Esophagus squamous epithelium (tissue), 5 donors: ENCODE measurements at regions not wholly inside any gene's neighbourhood (a gene's known extent, or its start where the extent isn't known, plus 50 kb on each side); places are given as distances from the start of the nearest gene placed in this dataset.

Experiments used
- DNase-seq: peaks from one replicate; lab custom pipeline; 2025; lab: John Stamatoyannopoulos, UW
- H3K27ac ChIP-seq, 4 donors: fragments of 200-600 bp; sonication (generic); one replicate each; pipeline ENCODE4 v1.5.1; 2016 to 2019; ENCODE audit warnings: mild to moderate bottlenecking in 1 of 4
- H3K27me3 ChIP-seq, 4 donors: fragments of 200-600 bp; sonication (generic); 1 replicate in 3 of 4; 2 replicates in 1 of 4; pipeline versions ENCODE4 v1.5.1 to v1.6.0; 2017 to 2021; ENCODE audit warnings: antibody characterized with exemption in 1 of 4
- H3K36me3 ChIP-seq, 3 donors: fragments of 200-600 bp; sonication (generic); one replicate each; pipeline ENCODE4 v1.5.1; 2016 to 2019
- H3K4me1 ChIP-seq, 3 donors: fragments of 200-600 bp; sonication (generic); one replicate each; pipeline ENCODE4 v1.5.1; 2017 to 2019
- H3K4me3 ChIP-seq, 4 donors: fragments of 200-600 bp; sonication (generic); 1 replicate in 3 of 4; 2 replicates in 1 of 4; pipeline ENCODE4 v1.5.1; 2016 to 2019; ENCODE audit warnings: mild to moderate bottlenecking in 2 of 4, moderate library complexity in 1 of 4
- H3K9me3 ChIP-seq, 3 donors: fragments of 200-600 bp; sonication (generic); one replicate each; pipeline ENCODE4 v1.5.1; 2016 to 2019
- CTCF ChIP-seq, 6 experiments: fragments of 450-650 bp in 4 of 6; fragments of 200-600 bp in 2 of 6; sonication (generic) in 2 of 6; IDR thresholded peaks; one replicate each; pipeline ENCODE4 v1.5.1; 2016 to 2019; ENCODE audit warnings: antibody characterized with exemption in 6 of 6, mild to moderate bottlenecking in 4 of 6, moderate library complexity in 4 of 6
- POLR2A ChIP-seq, 4 donors: fragments of 450-650 bp; IDR thresholded peaks; one replicate each; pipeline ENCODE4 v1.6.1; 2017; ENCODE audit warnings: antibody characterized with exemption in 4 of 4, mild to moderate bottlenecking in 4 of 4, moderate library complexity in 3 of 4
- WGBS, 2 donors: methylation state at CpG; one replicate each; pipeline ENCODE4 v1.1.5; 2018; 5-methylcytosine and 5-hydroxymethylcytosine counted together
- intact Hi-C: fragments of 100-400 bp; cut with DNase I; formaldehyde crosslinking; loops from one replicate; pipeline ENCODE4 v1.15.0; 2022
- donor health status: DM: yes; HTN: yes; CAD: no.

GRCh38 chr1:2875707-2876561 lies 74.4 kb upstream of the TTC34 start:
- Histone ChIP-seq H3K4me1 (peaks cover 0 to 17% (median 0%) of the 10 kb centered on the region in 3 donors), H3K36me3 (no peaks in the 10 kb centered on the region), H3K27me3 (peaks cover 0 to 69% (median 0%) of the 10 kb centered on the region in 4 donors), H3K9me3 (peaks cover 0 to 16% (median 14%) of the 10 kb centered on the region in 3 donors), H3K4me3 (no peak overlapping the region), H3K27ac (no peak overlapping the region)
- TF ChIP-seq CTCF (IDR thresholded peaks at IDR 0.05) (peak in 3 of 6 experiments; percentile 16 to 25 (median 22)), POLR2A (IDR thresholded peaks at IDR 0.05) (no peak)
- no peak for DNase-seq
- intact Hi-C loops: no loop called here
- WGBS, 2 donors: 52 to 60% methylated on average over 15 to 29 of the region's 42 CpGs

- Histone ChIP-seq H3K4me1 (peaks cover 0 to 17% (median 0%) of the 10 kb centered on the region in 3 donors), H3K36me3 (no peaks in the 10 kb centered on the region), H3K9me3 (peaks cover 0 to 7% (median 5%) of the 10 kb centered on the region in 3 donors), H3K4me3 (no peak overlapping the region), H3K27ac (no peak overlapping the region), H3K27me3 (peaks cover 0 to 76% (median 0%) of the 10 kb centered on the region in 4 donors)
- intact Hi-C loops: no loop called here
- TF ChIP-seq CTCF (IDR thresholded peaks at IDR 0.05) (no peak), POLR2A (IDR thresholded peaks at IDR 0.05) (no peak)
- DNase-seq: no peak
- 80% methylated on average over 2 of the region's 18 CpGs; no CpG with 5 or more reads in 1 of the 2 donors for WGBS, 2 donors
These were observed 75.4 kb upstream of the TTC34 start for GRCh38 chr1:2876846-2877245.

GRCh38 chr1:2877391-2877790 lies 75.9 kb upstream of the TTC34 start:
- H3K9me3 ChIP-seq: peaks cover 0 to 1% (median 0%) of the 10 kb centered on the region in 3 donors
- no peaks in the 10 kb centered on the region for H3K36me3 ChIP-seq

GRCh38 chr1:2878591-2878990 lies 77.1 kb upstream of the TTC34 start:
- Histone ChIP-seq H3K27ac (no peak overlapping the region), H3K4me3 (no peak overlapping the region), H3K9me3 (no peaks in the 10 kb centered on the region), H3K27me3 (peaks cover 0 to 90% (median 0%) of the 10 kb centered on the region in 4 donors), H3K36me3 (no peaks in the 10 kb centered on the region), H3K4me1 (peaks cover 0 to 17% (median 0%) of the 10 kb centered on the region in 3 donors)
- TF ChIP-seq CTCF (IDR thresholded peaks at IDR 0.05) (no peak), POLR2A (IDR thresholded peaks at IDR 0.05) (no peak)
- 65% methylated on average over 5 of the region's 14 CpGs; no CpG with 5 or more reads in 1 of the 2 donors for WGBS, 2 donors
- intact Hi-C loops: no loop called here
- DNase-seq: no peak

More at GRCh38 chr1:2877391-2877790, 75.9 kb upstream of the TTC34 start:
- Histone ChIP-seq H3K4me3 (no peak overlapping the region), H3K4me1 (peaks cover 0 to 17% (median 0%) of the 10 kb centered on the region in 3 donors), H3K27ac (no peak overlapping the region), H3K27me3 (peaks cover 0 to 82% (median 0%) of the 10 kb centered on the region in 4 donors)
- intact Hi-C loops: no loop called here
- TF ChIP-seq POLR2A (IDR thresholded peaks at IDR 0.05): no peak
- no peak for TF ChIP-seq CTCF (IDR thresholded peaks at IDR 0.05)
- 88 to 91% methylated on average over 11 to 13 of the region's 17 CpGs for WGBS, 2 donors
- no peak for DNase-seq

GRCh38 chr1:2879026-2879425 lies 77.5 kb upstream of the TTC34 start:
- H3K27me3 ChIP-seq: peaks cover 0 to 88% (median 0%) of the 10 kb centered on the region in 4 donors
- intact Hi-C loops: no loop called here

More at GRCh38 chr1:2879026-2879425, 77.5 kb upstream of the TTC34 start:
- H3K4me1 ChIP-seq: peaks cover 0 to 17% (median 0%) of the 10 kb centered on the region in 3 donors
- TF ChIP-seq CTCF (IDR thresholded peaks at IDR 0.05) (no peak), POLR2A (IDR thresholded peaks at IDR 0.05) (no peak)
- no peak overlapping the region for H3K4me3 ChIP-seq
- no peaks in the 10 kb centered on the region for H3K36me3 ChIP-seq
- no peaks in the 10 kb centered on the region for H3K9me3 ChIP-seq
- WGBS, 2 donors: no CpG with 5 or more reads among the region's 14 CpGs
- no peak for DNase-seq
- no peak overlapping the region for H3K27ac ChIP-seq
